ENCODE measurements at regions not wholly inside any gene's neighbourhood (a gene's known extent, or its start where the extent isn't known, plus 50 kb on each side); places are given as distances from the start of the nearest gene placed in this dataset.

DNA sequence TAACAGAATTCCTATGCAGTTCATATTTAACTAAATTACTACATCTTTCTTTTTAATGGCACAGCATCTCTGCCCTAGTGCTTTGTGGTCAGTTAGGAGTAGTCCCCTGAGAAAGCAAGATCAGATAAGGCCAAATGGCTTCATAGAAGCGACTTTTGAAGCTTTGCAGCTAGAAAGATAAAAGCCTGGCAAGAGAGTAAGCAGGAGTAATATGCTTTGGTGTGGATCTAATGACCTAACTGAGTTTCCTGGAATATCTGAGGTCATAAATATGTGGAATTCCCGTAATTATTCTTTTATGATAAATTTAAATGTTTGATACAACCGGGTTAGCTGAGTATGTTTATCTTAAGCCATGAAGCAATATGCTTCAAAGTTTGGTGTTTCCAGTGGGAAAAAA lies 374.9 kb upstream of the LRRC3B start:
- no peak for DNase-seq (ENCODE audit: extremely low read depth, low read depth)
- TF ChIP-seq CTCF (IDR thresholded peaks at IDR 0.05; ENCODE audit: low read depth, low read length, missing control alignments) = no peak
- H3K4me3 ChIP-seq (replicated peaks; ENCODE audit: low read depth, low read length) = no peak overlapping the region

DNA sequence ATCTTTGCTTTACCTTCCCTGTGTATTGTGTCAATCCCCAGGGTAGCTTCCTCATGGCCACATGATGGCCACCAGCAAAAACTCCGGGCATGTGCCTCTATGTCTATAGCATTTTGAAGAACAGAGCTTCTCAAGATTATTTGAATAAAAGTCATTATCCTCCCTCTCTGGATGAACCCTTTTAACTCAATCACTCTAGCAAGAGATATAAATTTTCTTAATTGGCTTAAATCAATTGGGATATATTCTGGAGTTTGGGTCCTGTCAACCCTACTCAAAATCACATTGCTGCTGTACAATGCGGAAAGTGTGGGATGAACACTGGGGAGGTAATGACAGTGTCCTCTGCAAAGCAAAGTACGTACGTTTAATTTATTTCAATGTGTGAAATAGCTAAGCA lies 370.6 kb upstream of the LRRC3B start:
- no peak for DNase-seq (ENCODE audit: extremely low read depth, low read depth)
- no peak for TF ChIP-seq CTCF (IDR thresholded peaks at IDR 0.05; ENCODE audit: low read depth, low read length, missing control alignments)
- no peak overlapping the region for H3K4me3 ChIP-seq (replicated peaks; ENCODE audit: low read depth, low read length)

- no peak for TF ChIP-seq CTCF (IDR thresholded peaks at IDR 0.05; ENCODE audit: low read depth, low read length, missing control alignments)
- no peak for DNase-seq (ENCODE audit: extremely low read depth, low read depth)
- no peak overlapping the region for H3K4me3 ChIP-seq (replicated peaks; ENCODE audit: low read depth, low read length)
These were observed 366.3 kb upstream of the LRRC3B start for GRCh38 chr3:26256224-26256623.

- TF ChIP-seq CTCF (IDR thresholded peaks at IDR 0.05; ENCODE audit: low read depth, low read length, missing control alignments) = no peak
- no peak overlapping the region for H3K4me3 ChIP-seq (replicated peaks; ENCODE audit: low read depth, low read length)
- DNase-seq (ENCODE audit: extremely low read depth, low read depth) = no peak
These were observed 363.4 kb upstream of the LRRC3B start for GRCh38 chr3:26259176-26259575.

- TF ChIP-seq CTCF (IDR thresholded peaks at IDR 0.05; ENCODE audit: low read depth, low read length, missing control alignments) = no peak
- DNase-seq (ENCODE audit: extremely low read depth, low read depth) = no peak
- H3K4me3 ChIP-seq (replicated peaks; ENCODE audit: low read depth, low read length) = no peak overlapping the region
These were observed 362.4 kb upstream of the LRRC3B start for GRCh38 chr3:26260139-26260538.

- H3K4me3 ChIP-seq (replicated peaks; ENCODE audit: low read depth, low read length) = no peak overlapping the region
- DNase-seq (ENCODE audit: extremely low read depth, low read depth) = no peak
- no peak for TF ChIP-seq CTCF (IDR thresholded peaks at IDR 0.05; ENCODE audit: low read depth, low read length, missing control alignments)
These were observed 357.9 kb upstream of the LRRC3B start for GRCh38 chr3:26264708-26265107.

GRCh38 chr3:26271848-26272247 lies 350.7 kb upstream of the LRRC3B start:
- H3K4me3 ChIP-seq (replicated peaks; ENCODE audit: low read depth, low read length) = no peak overlapping the region
- no peak for DNase-seq (ENCODE audit: extremely low read depth, low read depth)
- no peak for TF ChIP-seq CTCF (IDR thresholded peaks at IDR 0.05; ENCODE audit: low read depth, low read length, missing control alignments)
